Upper lobe of right lung (tissue), 1 donor: ENCODE measurements at regions not wholly inside any gene's neighbourhood (a gene's known extent, or its start where the extent isn't known, plus 50 kb on each side); places are given as distances from the start of the nearest gene placed in this dataset.

Source experiments
- ATAC-seq: fragments of 200-7000 bp; cut with Tn5 transposase; one replicate; pipeline ENCODE4 v1.9.1; 2020; ENCODE audit warnings: mild to moderate bottlenecking, moderate library complexity
- DNase-seq: peaks from one replicate; pipeline ENCODE4 v3.0.0-alpha.2; 2020
- H3K27ac ChIP-seq: fragments of 200-600 bp; one replicate; pipeline ENCODE4 v1.8.0; 2022
- H3K27me3 ChIP-seq: fragments of 200-600 bp; one replicate; pipeline ENCODE4 v1.8.0; 2022; ENCODE audit warnings: mild to moderate bottlenecking
- H3K36me3 ChIP-seq: fragments of 200-600 bp; one replicate; pipeline ENCODE4 v1.8.0; 2022
- H3K4me1 ChIP-seq: fragments of 200-600 bp; one replicate; pipeline ENCODE4 v1.8.0; 2022
- H3K4me3 ChIP-seq: fragments of 200-600 bp; one replicate; pipeline ENCODE4 v1.8.0; 2022; ENCODE audit warnings: mild to moderate bottlenecking
- H3K9me3 ChIP-seq: fragments of 200-600 bp; one replicate; pipeline ENCODE4 v1.8.0; 2022
- intact Hi-C: fragments of 100-400 bp; cut with DNase I; formaldehyde crosslinking; loops from one replicate; pipeline ENCODE4 v1.11.0; 2022
- TF ChIP-seq, protein P1 (sequence below): fragments of 200-600 bp; IDR thresholded peaks from one replicate; pipeline ENCODE4 v1.8.0; 2022; ENCODE audit warnings: antibody characterized with exemption
- donor health status: DM: no; HTN: yes; CAD: no; lungs with severe emphysema.

DNA sequence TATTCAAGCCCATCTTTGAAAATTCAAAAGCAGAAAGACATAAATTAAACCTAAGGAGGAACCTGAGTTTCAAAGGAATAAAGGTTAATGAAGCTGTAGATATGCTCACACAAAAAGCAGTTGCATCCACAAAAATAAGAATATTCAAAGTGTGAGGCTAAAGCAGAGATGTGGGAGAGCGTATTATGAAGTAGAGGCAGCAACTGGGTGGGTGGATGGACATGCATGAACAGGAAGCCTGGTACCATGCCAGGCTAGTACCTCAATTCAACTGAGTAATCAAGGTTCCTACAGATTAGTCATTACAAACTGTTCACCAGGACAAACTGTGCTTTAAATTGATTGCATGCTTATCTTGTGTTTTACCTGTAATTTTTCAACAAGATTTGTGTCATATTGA lies 330.0 kb upstream of the PKDCC start:
- H3K36me3 ChIP-seq = no peaks in the 10 kb centered on the region
- H3K9me3 ChIP-seq = no peaks in the 10 kb centered on the region
- no peaks in the 10 kb centered on the region for H3K27me3 ChIP-seq
- H3K27ac ChIP-seq = no peak overlapping the region
- DNase-seq (no peak), ATAC-seq (no peak)
- H3K4me1 ChIP-seq = peaks cover 2% of the 10 kb centered on the region
- TF ChIP-seq, protein P1, sequence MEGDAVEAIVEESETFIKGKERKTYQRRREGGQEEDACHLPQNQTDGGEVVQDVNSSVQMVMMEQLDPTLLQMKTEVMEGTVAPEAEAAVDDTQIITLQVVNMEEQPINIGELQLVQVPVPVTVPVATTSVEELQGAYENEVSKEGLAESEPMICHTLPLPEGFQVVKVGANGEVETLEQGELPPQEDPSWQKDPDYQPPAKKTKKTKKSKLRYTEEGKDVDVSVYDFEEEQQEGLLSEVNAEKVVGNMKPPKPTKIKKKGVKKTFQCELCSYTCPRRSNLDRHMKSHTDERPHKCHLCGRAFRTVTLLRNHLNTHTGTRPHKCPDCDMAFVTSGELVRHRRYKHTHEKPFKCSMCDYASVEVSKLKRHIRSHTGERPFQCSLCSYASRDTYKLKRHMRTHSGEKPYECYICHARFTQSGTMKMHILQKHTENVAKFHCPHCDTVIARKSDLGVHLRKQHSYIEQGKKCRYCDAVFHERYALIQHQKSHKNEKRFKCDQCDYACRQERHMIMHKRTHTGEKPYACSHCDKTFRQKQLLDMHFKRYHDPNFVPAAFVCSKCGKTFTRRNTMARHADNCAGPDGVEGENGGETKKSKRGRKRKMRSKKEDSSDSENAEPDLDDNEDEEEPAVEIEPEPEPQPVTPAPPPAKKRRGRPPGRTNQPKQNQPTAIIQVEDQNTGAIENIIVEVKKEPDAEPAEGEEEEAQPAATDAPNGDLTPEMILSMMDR = no peak
- no peak overlapping the region for H3K4me3 ChIP-seq
- intact Hi-C loops = no loop called here

DNA sequence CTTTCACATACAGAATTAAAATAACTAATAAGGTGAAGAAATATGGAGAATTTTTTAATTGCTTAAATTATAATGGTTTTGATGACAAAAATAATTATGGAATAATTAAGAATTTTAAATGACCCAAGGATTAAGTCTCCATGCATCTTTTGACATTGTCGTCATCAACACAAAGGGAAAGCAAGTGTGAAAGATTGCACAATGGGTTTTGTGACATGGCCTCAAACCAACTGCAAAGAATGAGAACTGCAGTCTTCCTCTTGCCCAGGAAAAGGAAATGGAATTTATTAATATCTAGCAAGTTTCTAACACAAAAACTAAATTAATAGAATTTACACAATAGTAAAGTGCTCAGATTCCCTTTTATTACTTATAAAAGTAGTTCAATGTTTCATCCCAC lies 329.1 kb upstream of the PKDCC start:
- Histone ChIP-seq H3K4me1 (peaks cover 10% of the 10 kb centered on the region), H3K4me3 (no peak overlapping the region), H3K9me3 (no peaks in the 10 kb centered on the region), H3K27ac (no peak overlapping the region), H3K36me3 (no peaks in the 10 kb centered on the region), H3K27me3 (no peaks in the 10 kb centered on the region)
- ATAC-seq (no peak), DNase-seq (no peak)
- intact Hi-C loops = no loop called here
- TF ChIP-seq, protein P1 = no peak

DNA sequence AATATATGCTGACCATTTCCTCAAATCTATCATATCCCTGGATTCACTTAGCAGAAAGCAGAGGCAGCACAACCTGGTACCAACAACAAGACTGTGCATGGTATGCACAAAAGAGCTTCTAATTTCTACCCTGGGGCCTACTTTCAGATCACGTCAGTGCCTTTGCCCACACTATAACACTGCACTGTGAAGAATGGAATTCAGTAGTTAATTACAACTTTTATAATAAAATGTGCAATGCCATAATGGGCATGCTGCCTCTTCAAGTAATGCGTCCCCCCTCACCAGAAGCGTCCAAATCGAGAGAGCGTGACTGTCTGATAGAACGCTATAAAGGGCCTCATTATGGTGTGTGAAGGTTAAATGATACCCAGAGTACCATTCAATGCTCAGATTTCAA lies 328.1 kb upstream of the PKDCC start:
- DNase-seq (no peak), ATAC-seq (no peak)
- intact Hi-C loops = no loop called here
- Histone ChIP-seq H3K4me3 (no peak overlapping the region), H3K27ac (no peak overlapping the region), H3K9me3 (no peaks in the 10 kb centered on the region), H3K27me3 (no peaks in the 10 kb centered on the region), H3K36me3 (no peaks in the 10 kb centered on the region), H3K4me1 (peaks cover 11% of the 10 kb centered on the region)
- TF ChIP-seq, protein P1 = no peak

DNA sequence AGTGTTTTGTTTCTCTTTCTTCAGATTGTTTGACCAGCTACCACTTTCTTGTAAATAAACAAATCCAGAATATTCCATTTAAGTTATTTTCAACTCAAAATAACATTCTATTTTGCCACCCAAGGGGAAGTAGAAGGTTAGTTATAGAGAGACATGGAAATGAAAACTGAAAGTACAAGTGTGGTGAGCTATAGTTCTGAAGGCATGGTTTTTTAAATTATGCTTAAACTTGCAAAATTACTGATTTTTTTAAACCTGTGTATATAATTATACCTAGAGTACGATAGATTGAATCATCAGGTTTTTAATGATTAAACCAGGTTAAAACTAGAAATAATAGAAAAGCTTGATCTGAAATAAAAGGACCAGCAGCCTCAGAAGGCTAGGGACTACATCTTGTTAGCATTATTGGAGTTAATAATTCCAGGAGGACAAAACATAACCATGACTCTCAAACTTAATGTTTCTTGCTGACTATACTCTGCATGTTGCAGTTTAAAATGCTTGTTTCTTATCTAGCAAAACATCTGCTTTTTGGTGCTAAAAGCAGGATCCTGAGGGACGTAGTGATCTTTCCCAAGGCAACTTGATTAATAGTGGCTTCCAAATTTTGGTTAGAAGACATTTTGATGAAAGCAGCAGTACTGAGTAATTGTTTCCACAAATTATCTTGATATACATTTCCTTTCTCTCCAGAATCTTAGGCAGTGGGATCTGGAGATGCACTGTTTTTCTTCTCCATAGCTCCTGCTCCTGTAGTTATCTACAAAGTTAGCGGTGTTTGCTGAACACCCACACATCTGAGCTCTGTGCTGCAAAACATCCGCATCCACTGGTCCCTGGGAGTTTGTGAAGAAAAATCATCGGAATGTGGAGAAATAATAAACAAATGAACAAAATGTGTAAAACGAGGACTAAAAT lies 327.2 kb upstream of the PKDCC start:
- DNase-seq = no peak
- H3K4me3 ChIP-seq = peak overlapping the region; percentile 17
- H3K27ac ChIP-seq = peak overlapping the region; percentile 28
- TF ChIP-seq, protein P1 = no peak
- H3K9me3 ChIP-seq = no peaks in the 10 kb centered on the region
- intact Hi-C loops = no loop called here
- no peak for ATAC-seq
- H3K27me3 ChIP-seq = no peaks in the 10 kb centered on the region
- H3K36me3 ChIP-seq = no peaks in the 10 kb centered on the region
- H3K4me1 ChIP-seq = peaks cover 11% of the 10 kb centered on the region

DNA sequence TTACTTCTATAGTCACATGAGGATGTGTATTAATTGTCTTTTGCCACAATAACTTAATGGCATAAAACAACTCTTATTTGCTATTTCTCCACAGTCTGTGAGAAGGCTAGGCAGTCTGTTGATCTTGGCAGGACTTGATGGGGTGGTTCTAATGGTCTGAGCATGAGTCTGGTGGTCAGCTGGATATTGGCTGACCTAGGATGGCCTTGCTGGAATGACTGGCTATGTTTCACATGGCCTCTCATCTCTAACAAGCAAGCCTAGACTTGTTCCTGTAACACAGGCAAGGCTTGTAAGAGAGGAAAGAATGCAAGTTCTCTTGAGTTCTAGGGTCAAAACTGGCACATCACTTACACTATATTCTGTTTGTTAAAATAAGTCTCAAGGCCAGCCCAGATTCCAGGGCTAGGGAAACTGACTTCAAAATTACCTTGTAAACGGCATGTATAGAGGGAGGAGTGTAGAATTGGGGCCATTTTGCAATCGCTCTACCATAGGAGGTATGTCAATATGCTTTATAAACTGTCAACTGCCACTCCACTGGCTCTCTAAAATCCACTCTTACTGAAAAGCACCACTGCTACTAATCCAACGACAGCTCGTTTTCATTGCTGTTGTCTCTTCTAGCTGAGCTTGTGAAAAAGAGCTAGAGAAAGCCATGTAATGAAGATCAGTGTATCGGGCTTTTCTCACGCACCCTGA lies 325.0 kb upstream of the PKDCC start:
- Histone ChIP-seq H3K9me3 (no peaks in the 10 kb centered on the region), H3K27me3 (no peaks in the 10 kb centered on the region), H3K4me3 (no peak overlapping the region), H3K27ac (peak overlapping the region; percentile 39), H3K36me3 (no peaks in the 10 kb centered on the region), H3K4me1 (peaks cover 11% of the 10 kb centered on the region)
- TF ChIP-seq, protein P1 = no peak
- ATAC-seq = peak; percentile 62
- intact Hi-C loops = no loop called here
- no peak for DNase-seq
